SIG-M5 treated with dmso at 0.1 percent for 504 hours (cell line): ENCODE measurements at regions not wholly inside any gene's neighbourhood (a gene's known extent, or its start where the extent isn't known, plus 50 kb on each side); places are given as distances from the start of the nearest gene placed in this dataset.

ENCODE experiments used
- DNase-seq: peaks from one replicate; lab custom pipeline; 2025; ENCODE audit not compliant: unreplicated experiment; lab: John Stamatoyannopoulos, UW

- DNase-seq = no peak
These were observed 253.3 kb downstream of the BRD1 start for GRCh38 chr22:49574205-49574880.

GRCh38 chr22:49573109-49573765 is 254.4 kb downstream of the BRD1 start:
- no peak for DNase-seq

DNA sequence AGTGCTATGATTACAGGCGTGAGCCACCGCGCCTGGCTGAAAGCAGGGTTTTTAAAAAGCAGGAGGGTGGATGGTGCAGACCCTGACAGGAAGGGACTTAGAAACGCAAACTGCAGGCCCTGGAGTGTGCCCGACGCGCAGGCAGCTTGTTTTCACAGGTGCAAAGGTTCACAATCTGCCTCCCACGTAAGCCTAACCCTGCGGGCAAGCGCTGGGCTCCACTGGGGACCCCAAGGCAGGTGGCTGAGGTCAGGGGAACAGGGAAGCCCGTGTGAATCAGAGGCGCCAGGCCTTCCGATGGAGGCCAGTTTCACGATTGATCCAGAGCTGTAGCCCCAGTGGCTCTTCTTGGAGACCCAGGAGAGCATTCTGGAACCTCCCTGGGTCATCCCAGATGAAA is 256.3 kb downstream of the BRD1 start:
- DNase-seq = no peak

DNA sequence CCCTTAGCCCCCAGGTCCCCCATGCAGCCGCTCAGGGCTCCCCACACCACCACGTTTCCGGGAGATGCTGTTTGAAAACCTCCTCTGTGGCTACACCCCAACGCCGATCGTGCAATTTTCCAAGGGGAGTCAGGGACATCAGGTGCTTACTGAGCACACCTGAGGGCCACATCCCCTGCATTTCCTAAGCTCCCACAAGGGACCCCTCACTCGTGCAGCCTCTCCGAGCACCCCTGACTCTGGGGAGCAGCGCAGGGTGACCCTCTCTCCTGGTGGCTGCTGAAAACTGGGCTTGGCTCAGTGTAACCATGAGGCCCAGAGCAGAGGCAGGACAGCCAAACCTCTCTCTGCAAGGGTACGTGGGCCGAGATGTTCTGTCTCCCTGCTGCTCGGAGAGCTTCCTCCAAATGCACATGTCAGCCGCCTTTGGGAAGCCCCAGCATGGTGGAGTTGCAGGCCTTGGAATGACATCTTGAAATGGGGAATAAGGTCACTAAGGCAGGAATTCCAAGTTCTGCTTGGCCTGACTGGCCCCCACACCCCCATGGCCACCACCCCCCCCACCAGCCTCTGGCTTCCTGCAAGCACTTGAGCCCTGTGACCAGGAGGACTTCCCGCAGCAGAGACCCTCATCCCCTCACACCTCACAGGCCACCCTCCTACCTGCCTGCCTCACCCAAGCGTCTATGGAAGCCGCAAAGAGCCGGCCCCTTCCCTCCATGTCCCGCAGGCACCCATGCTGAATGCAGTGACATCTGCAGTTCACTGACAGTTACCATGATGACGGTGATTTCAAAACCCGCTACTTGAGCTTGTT is 257.4 kb downstream of the BRD1 start:
- no peak for DNase-seq

- DNase-seq = no peak
These were observed 258.2 kb downstream of the BRD1 start for GRCh38 chr22:49569286-49570031.

DNA sequence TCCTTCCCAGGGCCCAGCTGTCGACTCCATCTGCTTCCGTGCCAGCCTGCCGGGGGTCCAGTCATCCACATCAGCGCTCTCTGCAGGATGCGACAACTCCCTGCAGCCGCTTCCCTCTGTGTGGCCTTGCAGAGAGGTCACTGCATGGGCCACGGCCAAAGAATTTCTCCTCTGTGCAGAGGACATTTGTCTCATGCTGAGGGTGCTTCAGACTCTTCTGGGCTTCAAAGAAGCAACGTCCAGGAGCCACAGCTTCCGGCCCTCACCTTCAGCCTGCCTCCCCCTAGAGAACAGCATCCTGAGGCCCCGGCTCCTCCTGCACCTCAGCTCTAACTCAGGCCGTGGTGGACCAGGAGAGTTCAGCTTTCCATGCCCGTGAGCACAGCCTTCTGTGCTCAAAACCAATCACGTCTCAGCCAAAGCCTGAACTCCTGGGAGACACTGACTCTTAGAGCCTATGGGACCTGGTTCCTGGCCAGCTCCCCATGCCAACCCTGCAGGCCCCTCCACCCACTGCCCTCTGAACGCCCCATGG is 258.9 kb downstream of the BRD1 start:
- DNase-seq = no peak

DNA sequence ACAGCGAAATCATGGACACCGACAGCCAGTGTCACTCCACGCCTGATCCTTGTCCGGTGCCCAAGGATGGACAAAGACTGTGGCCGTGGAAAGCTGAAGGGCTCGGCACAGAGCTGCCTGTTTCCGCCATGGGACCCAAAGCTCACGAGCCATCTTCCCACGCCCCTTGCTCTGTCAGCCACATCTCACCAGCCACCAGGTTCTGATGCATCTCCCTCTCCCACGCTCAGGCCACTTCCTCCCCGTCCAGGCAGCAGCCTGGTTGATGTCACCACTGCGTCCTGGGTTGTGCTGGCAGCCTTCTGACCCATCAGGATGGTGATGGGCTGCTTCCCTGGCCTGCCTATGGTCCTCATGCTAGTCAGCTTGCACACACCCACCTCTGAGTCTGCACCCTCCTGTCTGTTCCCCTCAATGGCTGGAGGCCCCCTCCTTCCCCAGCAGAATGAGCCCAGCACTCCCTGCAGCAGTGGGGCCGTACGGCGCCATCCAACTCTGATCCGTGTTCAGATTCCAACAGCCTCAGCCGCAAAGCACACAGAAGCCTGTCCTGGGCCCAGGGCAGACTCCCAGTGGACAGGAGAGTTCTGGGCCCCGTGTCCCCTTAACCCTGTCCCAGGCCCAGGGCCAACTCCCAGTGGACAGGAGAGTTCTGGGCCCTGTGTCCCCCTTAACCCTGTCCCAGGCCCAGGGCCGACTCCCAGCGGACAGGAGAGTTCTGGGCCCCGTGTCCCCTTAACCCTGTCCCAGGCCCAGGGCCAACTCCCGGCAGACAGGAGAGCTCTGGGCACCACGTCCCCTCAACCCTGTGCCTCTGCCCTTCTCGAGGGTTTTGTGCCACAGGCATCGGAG is 259.5 kb downstream of the BRD1 start:
- DNase-seq = no peak

DNA sequence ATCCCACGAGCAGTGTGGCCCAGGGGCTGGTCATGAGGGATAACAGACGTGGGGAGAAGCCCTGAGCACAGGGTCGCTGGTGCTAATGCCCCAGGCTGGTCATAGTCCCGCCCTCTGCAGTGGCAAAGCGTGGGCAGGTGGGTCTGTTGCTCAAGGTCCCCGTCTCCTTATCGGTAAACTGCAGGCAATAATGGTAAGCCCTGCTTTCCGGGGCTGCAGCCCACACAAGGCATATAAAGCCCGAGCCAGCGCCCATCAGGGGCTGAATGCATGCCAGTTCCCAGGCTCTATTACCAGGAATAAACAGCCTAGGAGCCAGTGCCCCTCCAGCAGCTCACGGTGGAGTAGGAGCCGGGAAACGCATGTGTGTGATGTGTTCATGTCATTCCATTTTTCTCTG is 261.0 kb downstream of the BRD1 start:
- no peak for DNase-seq

GRCh38 chr22:49566141-49566541 is 261.5 kb downstream of the BRD1 start:
- DNase-seq = no peak

DNA sequence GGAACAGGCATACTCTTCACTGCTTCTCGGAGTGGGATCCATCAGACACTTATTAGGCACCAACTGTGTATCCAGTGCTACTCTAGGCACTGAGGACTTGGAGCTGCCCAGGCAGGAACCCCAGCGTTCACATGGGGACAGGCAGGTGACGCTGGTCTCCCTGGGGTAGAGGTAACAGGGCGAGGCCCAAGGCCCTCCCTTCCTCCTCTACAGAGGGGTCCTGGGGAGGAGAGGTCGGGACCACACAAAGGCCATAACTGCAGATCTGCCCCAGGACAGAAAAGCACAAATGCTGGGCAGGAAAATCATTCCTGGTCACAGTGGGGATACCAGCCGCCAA is 262.2 kb downstream of the BRD1 start:
- no peak for DNase-seq

DNA sequence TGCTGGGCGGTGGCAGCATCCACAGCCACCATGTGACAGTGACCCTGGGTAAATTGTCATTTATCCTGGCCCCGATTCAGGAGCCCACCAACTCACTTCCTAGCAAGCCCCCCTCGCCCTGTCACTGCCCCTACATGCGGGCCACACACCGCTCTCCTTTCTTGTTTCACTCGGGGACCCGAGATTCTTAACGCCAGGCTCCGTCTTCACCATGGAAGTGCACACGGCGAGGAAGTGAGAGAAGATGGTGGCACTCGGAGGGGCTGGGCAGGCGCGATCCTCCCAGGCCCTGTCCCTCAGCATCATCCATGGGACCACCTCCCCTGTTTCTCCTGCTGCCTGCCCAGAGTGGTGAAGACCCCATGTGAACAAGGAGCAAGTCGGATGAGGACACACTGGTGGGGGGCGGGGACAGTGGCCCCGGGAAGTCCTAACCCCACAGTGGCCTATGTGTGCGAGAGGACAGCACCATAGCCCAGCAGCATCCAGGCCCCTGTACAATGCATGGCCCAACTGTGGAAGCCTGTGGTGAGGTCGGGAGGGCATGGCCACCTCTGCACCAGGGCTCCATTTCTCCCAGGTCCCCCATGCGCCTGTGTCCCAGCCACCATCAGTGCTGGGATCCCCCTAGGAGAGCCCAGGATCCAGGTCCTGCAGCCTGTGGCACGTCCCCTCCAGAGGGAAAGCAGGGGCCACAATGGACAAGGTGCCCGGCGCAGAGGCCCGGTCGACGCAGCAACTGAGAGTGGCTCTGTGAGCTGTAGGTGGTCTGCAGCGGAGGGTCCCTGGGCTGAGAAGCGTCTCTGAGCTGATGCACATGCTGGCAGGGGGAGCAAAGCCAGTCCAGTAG is 262.8 kb downstream of the BRD1 start:
- DNase-seq = no peak

DNA sequence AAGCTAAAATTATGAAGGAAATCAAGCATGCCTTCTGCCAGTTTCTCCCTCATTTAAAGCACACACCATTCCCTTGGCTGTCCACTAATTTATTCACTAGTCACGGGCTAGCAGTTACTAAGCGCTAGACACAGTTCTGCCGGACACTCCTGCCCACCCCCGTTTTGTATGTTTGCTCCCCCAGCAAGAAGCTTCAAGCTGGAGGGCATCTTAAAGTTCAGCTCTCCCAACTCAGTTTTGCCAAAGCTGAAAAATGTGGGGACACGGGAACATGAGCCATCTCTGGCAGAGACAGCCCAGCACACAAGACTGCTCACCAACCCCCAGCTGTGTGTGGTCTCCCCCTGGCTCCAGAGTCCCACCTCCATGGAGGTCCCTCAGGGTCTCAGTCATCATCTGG is 263.6 kb downstream of the BRD1 start:
- no peak for DNase-seq

DNA sequence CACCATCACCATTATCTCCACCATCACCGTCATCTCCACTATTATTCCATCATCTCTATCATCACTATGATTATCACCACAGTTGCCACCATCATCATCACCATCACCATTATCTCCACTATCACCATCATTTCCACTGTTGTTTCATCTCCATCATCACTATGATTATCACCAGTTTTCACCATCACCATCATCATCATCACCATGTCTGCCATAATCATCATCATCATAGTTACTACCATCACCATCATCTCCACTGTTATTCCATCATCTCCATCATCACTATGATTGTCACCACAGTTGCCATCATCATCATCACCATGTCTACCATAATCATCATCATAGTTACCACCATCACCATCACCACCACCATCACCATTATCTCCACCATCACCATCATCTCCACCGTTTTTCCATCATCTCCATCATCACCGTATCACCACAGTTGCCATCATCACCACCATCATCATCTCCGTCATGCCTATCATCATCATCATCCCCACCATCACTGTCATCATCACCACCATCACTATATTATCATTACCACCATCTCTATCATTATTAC is 264.9 kb downstream of the BRD1 start:
- DNase-seq = no peak

GRCh38 chr22:49561976-49562375 is 265.7 kb downstream of the BRD1 start:
- DNase-seq = no peak

DNA sequence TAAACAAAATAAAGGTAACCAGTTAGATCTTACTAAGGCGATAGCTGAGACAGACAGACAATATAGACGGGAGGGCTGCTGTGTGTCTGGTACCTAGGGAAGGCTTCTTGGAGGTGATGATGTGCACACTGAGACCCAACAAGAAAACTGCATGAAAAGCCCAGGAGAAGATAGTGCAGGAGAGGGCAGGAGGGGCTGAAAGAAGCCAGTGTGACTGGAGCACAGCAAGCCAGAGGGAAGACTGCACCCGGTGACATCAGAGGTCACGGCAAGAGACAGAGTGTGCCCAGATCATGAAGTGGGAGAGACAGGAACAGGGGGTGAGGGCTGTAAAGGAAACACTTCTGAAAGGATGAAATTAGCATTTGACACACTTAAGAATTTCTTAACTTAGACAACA is 266.3 kb downstream of the BRD1 start:
- no peak for DNase-seq

GRCh38 chr22:49555526-49555925 is 272.1 kb downstream of the BRD1 start:
- DNase-seq = no peak

GRCh38 chr22:49554741-49555140 is 272.9 kb downstream of the BRD1 start:
- no peak for DNase-seq

GRCh38 chr22:49554296-49554625 is 273.4 kb downstream of the BRD1 start:
- no peak for DNase-seq
